ENCODE measurements at regions not wholly inside any gene's neighbourhood (a gene's known extent, or its start where the extent isn't known, plus 50 kb on each side); places are given as distances from the start of the nearest gene placed in this dataset.

- no peak for DNase-seq (ENCODE audit: low spot score)
- no peaks in the 10 kb centered on the region for H3K36me3 ChIP-seq (ENCODE audit: control insufficient read depth in 4 of 4, insufficient read depth in 3 of 4, low read depth in 1 of 4, low read length in 3 of 4)
- TF ChIP-seq TAF1 (conservative IDR thresholded peaks at IDR 0.05) (no peak), CTCF (IDR thresholded peaks at IDR 0.05; ENCODE audit: low read depth, low read length, missing input control) (no peak), HNF4A (conservative IDR thresholded peaks at IDR 0.05) (no peak), REST (IDR thresholded peaks at IDR 0.05) (no peak), NR2F2 (IDR thresholded peaks at IDR 0.05) (no peak), FOXA1 (IDR thresholded peaks at IDR 0.05) (no peak), GABPA (IDR thresholded peaks at IDR 0.05 in 1 of 2, conservative IDR thresholded peaks at IDR 0.05 in 1 of 2) (no peak), RXRA (IDR thresholded peaks at IDR 0.05) (no peak)
- H3K27me3 ChIP-seq (ENCODE audit: control insufficient read depth in 4 of 4, insufficient read depth in 4 of 4, low read length in 3 of 4): no peaks in the 10 kb centered on the region
- no peak overlapping the region for H3K4me3 ChIP-seq (ENCODE audit: low read depth in 1 of 3, low read length in 3 of 3)
- H3K27ac ChIP-seq (ENCODE audit: low read depth in 1 of 2, low read length in 2 of 2): no peak overlapping the region
- H3K9me3 ChIP-seq (ENCODE audit: control insufficient read depth in 4 of 4, low read length in 3 of 4): no peaks in the 10 kb centered on the region
- H3K9ac ChIP-seq (ENCODE audit: low read depth in 1 of 2, low read length in 2 of 2): no peak overlapping the region
- no peaks in the 10 kb centered on the region for H3K4me1 ChIP-seq (ENCODE audit: control insufficient read depth in 4 of 4, insufficient read depth in 4 of 4, low read length in 3 of 4)
- WGBS: 64% methylated on average over 2 of the region's 2 CpGs
Observed at GRCh38 chr20:9981829-9982228, 53.0 kb upstream of the ANKEF1 start.

- TF ChIP-seq ATF3 (IDR thresholded peaks at IDR 0.05) (peak; percentile 68), CTCF (IDR thresholded peaks at IDR 0.05; ENCODE audit: low read depth, low read length, missing input control) (peak; percentile 82), MAX (IDR thresholded peaks at IDR 0.05) (no peak), RAD21 (IDR thresholded peaks at IDR 0.05) (peak; percentile 96 to 99), GABPA (IDR thresholded peaks at IDR 0.05 in 1 of 2, conservative IDR thresholded peaks at IDR 0.05 in 1 of 2) (no peak), NR2F2 (IDR thresholded peaks at IDR 0.05) (no peak), FOXA1 (IDR thresholded peaks at IDR 0.05) (no peak), SP1 (IDR thresholded peaks at IDR 0.05) (no peak), RXRA (IDR thresholded peaks at IDR 0.05) (no peak), JUND (IDR thresholded peaks at IDR 0.05) (peak; percentile 87 to 89)
- Histone ChIP-seq H3K4me3 (ENCODE audit: low read depth in 1 of 3, low read length in 3 of 3) (no peak overlapping the region), H3K27me3 (ENCODE audit: control insufficient read depth in 4 of 4, insufficient read depth in 4 of 4, low read length in 3 of 4) (no peaks in the 10 kb centered on the region), H3K9me3 (ENCODE audit: control insufficient read depth in 4 of 4, low read length in 3 of 4) (no peaks in the 10 kb centered on the region), H3K36me3 (ENCODE audit: control insufficient read depth in 4 of 4, insufficient read depth in 3 of 4, low read depth in 1 of 4, low read length in 3 of 4) (no peaks in the 10 kb centered on the region), H3K4me1 (ENCODE audit: control insufficient read depth in 4 of 4, insufficient read depth in 4 of 4, low read length in 3 of 4) (no peaks in the 10 kb centered on the region), H3K27ac (ENCODE audit: low read depth in 1 of 2, low read length in 2 of 2) (no peak overlapping the region), H3K9ac (ENCODE audit: low read depth in 1 of 2, low read length in 2 of 2) (peak overlapping the region in 1 of 2 donors; percentile 6)
- no peak for DNase-seq (ENCODE audit: low spot score)
- WGBS: 27% methylated on average over 6 of the region's 6 CpGs
Observed at GRCh38 chr20:9978397-9979004, 56.3 kb upstream of the ANKEF1 start.

Measured in liver (tissue), 8 donors.